Myocyte (in vitro differentiated cells): ENCODE measurements at regions not wholly inside any gene's neighbourhood (a gene's known extent, or its start where the extent isn't known, plus 50 kb on each side); places are given as distances from the start of the nearest gene placed in this dataset.
"Not testable (repeated sequence)": the region's sequence is repeated elsewhere in the genome, so short reads cannot be mapped to it uniquely, and the experiment has no call there.

Experiments
- DNase-seq: peaks from one replicate; pipeline ENCODE4 v3.0.0-alpha.2; 2012; ENCODE audit warnings: low read depth

- DNase-seq = no peak
Observed at GRCh38 chr5:56662893-56663292, 152.5 kb upstream of the MAP3K1 start.

- DNase-seq = no peak
Observed at GRCh38 chr5:56659971-56660370, 155.4 kb upstream of the MAP3K1 start.

GRCh38 chr5:56658972-56659371 lies 156.4 kb upstream of the MAP3K1 start:
- DNase-seq = no peak

GRCh38 chr5:56656846-56657726 lies 158.3 kb upstream of the MAP3K1 start:
- DNase-seq = no peak

- no peak for DNase-seq
Observed at GRCh38 chr5:56651893-56652292, 163.5 kb upstream of the MAP3K1 start.

GRCh38 chr5:56650386-56650785 lies 165.0 kb upstream of the MAP3K1 start:
- DNase-seq = no peak

DNA sequence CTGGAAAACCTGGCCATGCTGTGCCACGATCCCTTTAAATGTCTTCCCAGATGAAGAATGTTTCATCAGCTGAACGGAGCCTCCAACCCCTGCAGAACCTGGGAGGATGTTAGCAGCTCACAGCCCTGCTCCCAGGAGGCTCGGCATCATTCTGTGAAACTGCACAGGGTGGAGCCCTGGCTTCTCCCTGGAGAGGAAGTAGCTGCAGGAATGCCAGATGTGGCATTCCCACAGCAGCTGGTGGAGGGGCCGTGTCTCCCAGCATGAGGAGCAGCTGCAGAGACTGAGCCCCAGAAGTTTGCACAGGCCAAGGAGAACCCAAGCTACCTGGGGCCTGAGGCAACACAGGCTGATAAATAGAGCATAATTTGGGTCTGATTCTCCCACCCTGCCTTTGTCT lies 165.8 kb upstream of the MAP3K1 start:
- no peak for DNase-seq

DNA sequence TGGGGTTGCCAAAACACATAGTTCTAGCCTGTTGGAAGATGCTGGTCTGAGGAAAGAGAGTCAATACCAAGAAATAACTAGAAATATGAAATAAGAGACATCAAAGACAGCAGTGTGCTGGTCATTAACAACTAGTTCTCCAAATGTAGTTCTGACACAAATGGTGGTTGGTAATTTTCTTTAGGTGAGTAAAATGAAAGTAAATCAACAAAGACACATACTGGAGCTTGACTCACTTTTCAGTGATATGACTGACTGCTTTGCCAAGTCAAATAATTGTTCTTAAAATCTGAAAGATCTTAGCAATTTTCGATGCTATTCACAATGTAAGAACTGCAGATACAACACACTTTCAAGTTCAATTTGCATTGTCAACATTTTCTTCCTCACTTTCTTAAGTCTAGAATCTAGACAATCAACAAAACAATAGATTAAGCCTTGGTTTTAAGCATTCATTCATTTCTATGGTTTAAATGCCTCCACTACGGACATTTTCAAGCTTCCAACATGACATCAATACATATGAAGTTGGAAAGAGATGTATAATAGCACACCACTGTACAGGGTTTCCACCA lies 166.8 kb upstream of the MAP3K1 start:
- no peak for DNase-seq

DNA sequence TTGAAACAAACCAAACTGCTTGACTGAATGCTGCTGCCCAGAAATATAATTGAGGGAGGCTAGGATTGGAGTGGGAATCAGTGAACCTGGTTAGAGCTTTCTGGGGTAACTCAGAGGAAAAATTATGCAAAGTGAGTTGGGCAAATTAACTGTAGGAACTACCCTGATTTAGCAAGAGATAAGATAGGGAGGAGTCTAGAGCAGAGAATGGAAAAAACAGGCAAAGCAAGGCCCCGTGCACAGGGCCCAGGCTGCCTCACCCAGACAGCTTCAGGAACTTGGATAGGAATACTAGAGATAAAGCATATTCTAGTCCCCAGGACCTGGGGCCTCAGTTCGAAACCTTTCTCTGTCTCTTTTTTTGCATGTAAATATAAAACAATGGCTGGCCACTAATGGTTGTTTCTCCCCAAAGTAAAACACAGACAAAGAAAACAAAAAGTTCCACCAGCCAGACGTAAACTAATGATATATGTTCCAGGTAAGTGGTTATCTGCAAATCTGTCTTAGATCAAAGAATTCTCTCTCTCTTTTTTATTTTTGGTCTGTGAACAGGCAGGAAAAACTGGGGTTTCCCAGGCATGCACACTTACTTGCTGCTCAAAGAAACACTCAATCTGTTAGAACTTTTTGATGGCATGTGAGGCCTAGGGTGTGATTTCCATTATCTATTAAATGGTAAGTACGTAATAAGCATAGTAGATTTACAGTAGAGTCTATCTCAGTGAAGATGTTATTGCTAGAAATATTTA lies 168.1 kb upstream of the MAP3K1 start:
- no peak for DNase-seq

DNA sequence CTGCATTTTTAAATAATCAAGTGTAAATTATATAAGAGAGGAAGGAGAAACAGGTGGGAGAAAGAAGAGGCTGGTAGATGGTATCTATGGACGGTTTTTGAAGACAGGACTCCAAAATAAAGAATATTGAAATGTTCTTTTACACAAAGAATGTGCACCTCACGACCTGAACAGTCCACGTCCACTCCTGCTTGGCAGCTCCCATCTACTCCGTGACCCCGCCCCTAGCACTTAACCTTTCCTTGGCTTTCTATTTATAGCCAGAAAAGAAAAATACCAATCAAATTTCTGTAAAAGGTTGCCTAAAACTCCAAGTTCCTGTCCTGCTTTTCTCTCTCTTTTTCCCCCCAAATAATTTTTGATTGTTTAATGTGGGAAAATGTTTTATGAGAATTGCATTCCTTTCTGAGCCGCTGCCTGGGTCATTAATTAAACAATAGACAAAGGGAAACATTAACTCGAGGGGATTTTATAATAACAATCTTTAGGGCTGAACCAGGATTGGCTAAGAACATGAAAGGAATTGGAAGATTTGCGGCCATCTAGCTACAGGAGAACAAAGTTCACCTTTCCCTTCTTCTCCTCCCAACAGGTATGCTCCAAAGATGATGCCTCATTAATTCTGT lies 173.6 kb upstream of the MAP3K1 start:
- no peak for DNase-seq

GRCh38 chr5:56640763-56641406 lies 174.5 kb upstream of the MAP3K1 start:
- no peak for DNase-seq

GRCh38 chr5:56639476-56639875 lies 175.9 kb upstream of the MAP3K1 start:
- no peak for DNase-seq

GRCh38 chr5:56638768-56639238 lies 176.5 kb upstream of the MAP3K1 start:
- no peak for DNase-seq

DNA sequence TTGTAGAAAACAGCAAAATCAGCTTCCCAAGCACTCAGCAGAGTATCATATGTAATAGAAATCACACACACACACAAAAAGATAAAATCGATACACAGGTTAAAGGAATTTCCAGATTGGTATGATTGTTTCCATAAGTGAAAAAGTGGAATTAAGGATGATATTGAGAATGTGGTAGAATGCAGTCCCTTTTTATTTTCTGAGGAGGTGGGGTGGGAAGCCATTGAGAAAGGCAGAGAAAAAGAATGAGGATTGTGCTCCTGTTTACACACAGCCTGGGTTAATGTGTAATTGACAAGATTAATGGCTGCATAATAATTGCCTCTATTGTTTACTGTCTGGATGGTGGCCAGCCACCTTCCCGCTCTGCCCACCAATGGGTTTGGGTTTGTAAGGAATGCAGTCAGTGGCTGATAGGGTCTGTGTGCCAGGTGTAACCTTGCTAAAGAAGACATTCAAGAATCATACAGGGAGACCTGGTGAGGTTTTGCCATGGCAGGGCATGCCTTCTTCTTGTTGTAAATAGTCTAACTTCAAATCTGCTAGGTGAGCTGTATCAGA lies 177.2 kb upstream of the MAP3K1 start:
- DNase-seq = no peak

- no peak for DNase-seq
Observed at GRCh38 chr5:56637321-56637920, 177.9 kb upstream of the MAP3K1 start.

GRCh38 chr5:56633950-56634349 lies 181.4 kb upstream of the MAP3K1 start:
- no peak for DNase-seq

GRCh38 chr5:56632939-56633338 lies 182.4 kb upstream of the MAP3K1 start:
- DNase-seq = no peak

GRCh38 chr5:56632199-56632598 lies 183.2 kb upstream of the MAP3K1 start:
- DNase-seq = no peak

DNA sequence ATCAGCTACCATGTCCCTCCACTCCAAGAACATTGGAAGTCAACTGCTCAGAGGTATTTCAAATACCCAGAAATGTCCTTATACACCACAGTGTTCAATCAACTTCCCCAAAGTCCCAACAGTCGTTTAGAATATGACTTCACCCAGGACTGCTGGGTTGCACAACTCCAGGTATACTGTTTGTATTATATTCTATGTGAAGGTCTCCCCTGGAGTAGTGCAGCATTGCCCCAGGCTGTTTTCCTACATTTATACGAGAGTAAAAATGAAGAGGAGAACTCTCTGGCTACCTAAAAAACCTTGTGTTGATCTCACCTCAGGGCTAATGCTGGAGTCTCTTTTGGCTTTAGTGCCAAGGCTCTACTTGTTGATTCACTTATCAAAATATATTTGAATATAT lies 183.6 kb upstream of the MAP3K1 start:
- no peak for DNase-seq

GRCh38 chr5:56628616-56629015 lies 186.7 kb upstream of the MAP3K1 start:
- not testable (repeated sequence) for DNase-seq
